ENCODE measurements at regions not wholly inside any gene's neighbourhood (a gene's known extent, or its start where the extent isn't known, plus 50 kb on each side); places are given as distances from the start of the nearest gene placed in this dataset.

DNA sequence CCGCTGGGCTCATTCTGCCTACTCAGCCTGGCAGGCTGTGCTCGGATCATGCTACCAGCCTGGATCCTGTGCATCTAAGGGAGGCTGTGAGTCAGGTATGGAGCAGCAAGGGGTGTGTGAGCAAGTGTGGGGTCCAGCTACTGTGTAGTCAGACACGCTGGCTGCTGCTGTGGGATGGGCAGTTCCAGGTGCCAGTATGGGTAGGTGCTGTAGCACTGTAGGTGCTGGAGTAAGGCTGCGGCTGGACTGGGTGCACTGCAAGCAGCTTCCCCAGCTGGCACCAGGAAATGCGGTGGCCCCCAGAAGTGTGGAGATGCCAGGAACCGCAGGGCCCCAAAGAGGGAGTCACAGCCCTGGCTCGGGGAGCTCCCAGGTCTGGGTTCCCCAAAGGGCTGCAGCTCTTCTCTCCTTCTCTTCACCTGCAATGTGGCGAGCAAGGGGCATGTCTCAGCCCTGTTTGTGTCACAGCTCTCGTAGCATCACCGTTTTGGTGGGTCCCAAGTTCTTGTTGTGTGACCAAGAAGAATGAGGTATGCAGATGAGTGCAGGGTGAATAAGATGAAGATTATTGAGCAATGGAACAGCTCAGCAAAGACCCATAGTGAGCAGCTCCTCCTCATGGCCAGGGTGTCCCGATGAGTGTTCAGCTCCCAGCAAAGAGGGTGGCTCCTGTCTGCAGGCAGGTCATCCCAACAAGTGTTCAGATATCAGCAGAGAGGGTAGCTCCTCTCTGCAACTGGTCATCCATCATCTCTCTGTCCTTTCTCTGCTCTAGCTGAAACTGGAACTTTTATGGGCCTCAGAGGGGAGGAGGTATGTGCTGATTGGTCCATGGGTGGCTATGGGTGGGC lies 462.9 kb downstream of the TBC1D22A start:
- no peak for DNase-seq (ENCODE audit: low read depth)

All from GM04503 (cell line).